Esophagus squamous epithelium (tissue), 5 donors: ENCODE measurements at regions not wholly inside any gene's neighbourhood (a gene's known extent, or its start where the extent isn't known, plus 50 kb on each side); places are given as distances from the start of the nearest gene placed in this dataset.

ENCODE experiments used
- DNase-seq: peaks from one replicate; lab custom pipeline; 2025; lab: John Stamatoyannopoulos, UW
- H3K27ac ChIP-seq, 4 donors: fragments of 200-600 bp; sonication (generic); one replicate each; pipeline ENCODE4 v1.5.1; 2016 to 2019; ENCODE audit warnings: mild to moderate bottlenecking in 1 of 4
- H3K27me3 ChIP-seq, 4 donors: fragments of 200-600 bp; sonication (generic); 1 replicate in 3 of 4; 2 replicates in 1 of 4; pipeline versions ENCODE4 v1.5.1 to v1.6.0; 2017 to 2021; ENCODE audit warnings: antibody characterized with exemption in 1 of 4
- H3K36me3 ChIP-seq, 3 donors: fragments of 200-600 bp; sonication (generic); one replicate each; pipeline ENCODE4 v1.5.1; 2016 to 2019
- H3K4me1 ChIP-seq, 3 donors: fragments of 200-600 bp; sonication (generic); one replicate each; pipeline ENCODE4 v1.5.1; 2017 to 2019
- H3K4me3 ChIP-seq, 4 donors: fragments of 200-600 bp; sonication (generic); 1 replicate in 3 of 4; 2 replicates in 1 of 4; pipeline ENCODE4 v1.5.1; 2016 to 2019; ENCODE audit warnings: mild to moderate bottlenecking in 2 of 4, moderate library complexity in 1 of 4
- H3K9me3 ChIP-seq, 3 donors: fragments of 200-600 bp; sonication (generic); one replicate each; pipeline ENCODE4 v1.5.1; 2016 to 2019
- CTCF ChIP-seq, 6 experiments: fragments of 450-650 bp in 4 of 6; fragments of 200-600 bp in 2 of 6; sonication (generic) in 2 of 6; IDR thresholded peaks; one replicate each; pipeline ENCODE4 v1.5.1; 2016 to 2019; ENCODE audit warnings: antibody characterized with exemption in 6 of 6, mild to moderate bottlenecking in 4 of 6, moderate library complexity in 4 of 6
- POLR2A ChIP-seq, 4 donors: fragments of 450-650 bp; IDR thresholded peaks; one replicate each; pipeline ENCODE4 v1.6.1; 2017; ENCODE audit warnings: antibody characterized with exemption in 4 of 4, mild to moderate bottlenecking in 4 of 4, moderate library complexity in 3 of 4
- WGBS, 2 donors: methylation state at CpG; one replicate each; pipeline ENCODE4 v1.1.5; 2018; 5-methylcytosine and 5-hydroxymethylcytosine counted together
- intact Hi-C: fragments of 100-400 bp; cut with DNase I; formaldehyde crosslinking; loops from one replicate; pipeline ENCODE4 v1.15.0; 2022
- donor health status: DM: yes; HTN: yes; CAD: no.

- WGBS, 2 donors = 70 to 100% methylated on average over 1 to 4 of the region's 12 CpGs
- intact Hi-C loops = no loop called here
- TF ChIP-seq POLR2A (IDR thresholded peaks at IDR 0.05) = no peak
- no peak for TF ChIP-seq CTCF (IDR thresholded peaks at IDR 0.05)
- Histone ChIP-seq H3K9me3 (no peaks in the 10 kb centered on the region), H3K4me3 (no peak overlapping the region), H3K36me3 (no peaks in the 10 kb centered on the region), H3K27me3 (peaks cover 0 to 5% (median 0%) of the 10 kb centered on the region in 4 donors), H3K27ac (no peak overlapping the region), H3K4me1 (peaks cover 0 to 6% (median 0%) of the 10 kb centered on the region in 3 donors)
- DNase-seq = no peak
Measured at GRCh38 chr14:101066826-101067510, 163.4 kb upstream of the RTL1 start.

DNA sequence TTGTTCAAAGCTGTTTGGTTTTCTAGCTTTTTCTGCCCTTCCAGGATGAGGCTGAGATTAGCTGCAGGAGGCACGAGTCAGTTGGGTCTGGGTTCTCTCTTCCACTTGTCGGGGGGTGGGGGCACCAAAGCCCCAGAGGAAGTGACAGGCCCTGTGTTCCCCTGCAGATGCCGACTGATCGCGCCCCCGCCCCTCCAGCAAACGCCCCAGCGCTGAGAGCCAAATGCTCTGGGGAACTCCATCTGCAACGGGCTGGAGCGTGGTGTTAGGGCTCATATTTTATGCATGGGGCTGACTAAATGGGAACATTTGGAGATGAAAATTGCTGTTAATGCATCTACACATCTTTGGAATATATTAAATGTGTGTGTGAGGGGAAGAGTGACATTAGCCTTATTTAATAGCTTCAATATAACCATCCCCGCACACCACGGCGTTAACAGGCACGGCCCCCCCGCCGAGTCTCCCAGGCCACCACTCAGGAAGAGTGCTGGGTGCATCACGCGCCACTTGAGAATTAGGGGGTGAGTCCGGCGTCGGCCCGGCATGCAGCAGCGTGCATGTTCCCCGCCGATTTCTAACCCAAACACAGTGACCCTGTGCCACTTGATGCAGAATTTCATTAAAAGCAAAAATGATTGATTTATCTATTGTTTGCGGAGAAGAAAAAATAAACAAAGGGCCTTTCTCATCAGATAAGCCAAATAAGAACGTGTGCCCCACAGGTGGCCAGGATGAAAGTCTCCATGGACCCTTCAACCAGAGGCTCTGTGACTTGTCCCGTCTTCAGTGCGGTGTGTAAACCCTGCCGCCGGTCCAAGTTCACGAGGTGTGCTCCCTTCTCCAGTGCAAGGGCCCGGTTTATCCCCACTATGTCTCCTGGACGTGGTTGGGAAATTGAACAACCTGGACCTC, 165.0 kb upstream of the RTL1 start:
- 67% methylated on average over 21 to 25 of the region's 34 CpGs for WGBS, 2 donors
- H3K9me3 ChIP-seq = no peaks in the 10 kb centered on the region
- no peak for DNase-seq
- H3K27ac ChIP-seq = no peak overlapping the region
- no peaks in the 10 kb centered on the region for H3K36me3 ChIP-seq
- intact Hi-C loops = no loop called here
- H3K27me3 ChIP-seq = peaks cover 0 to 5% (median 0%) of the 10 kb centered on the region in 4 donors
- peaks cover 0 to 15% (median 2%) of the 10 kb centered on the region in 3 donors for H3K4me1 ChIP-seq
- no peak for TF ChIP-seq POLR2A (IDR thresholded peaks at IDR 0.05)
- TF ChIP-seq CTCF (IDR thresholded peaks at IDR 0.05) = no peak
- H3K4me3 ChIP-seq = no peak overlapping the region

DNA sequence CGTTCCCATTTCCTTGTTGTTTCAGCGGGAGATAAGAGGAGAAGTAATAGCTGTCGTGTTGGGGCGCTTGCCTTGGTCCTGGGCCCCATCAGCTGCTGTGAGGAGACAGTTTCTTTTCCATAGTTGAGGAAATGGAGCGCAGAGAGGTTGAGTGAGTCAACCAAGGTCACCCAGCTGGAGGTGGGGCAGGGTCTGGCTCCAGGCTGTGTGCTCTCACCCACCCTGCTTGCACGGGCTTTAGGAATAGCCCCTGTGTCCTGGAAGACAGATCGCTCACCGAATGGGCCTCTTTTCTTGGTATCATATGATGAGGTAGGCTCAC, 165.7 kb upstream of the RTL1 start:
- no peak for TF ChIP-seq CTCF (IDR thresholded peaks at IDR 0.05)
- intact Hi-C loops = no loop called here
- H3K9me3 ChIP-seq = no peaks in the 10 kb centered on the region

DNA sequence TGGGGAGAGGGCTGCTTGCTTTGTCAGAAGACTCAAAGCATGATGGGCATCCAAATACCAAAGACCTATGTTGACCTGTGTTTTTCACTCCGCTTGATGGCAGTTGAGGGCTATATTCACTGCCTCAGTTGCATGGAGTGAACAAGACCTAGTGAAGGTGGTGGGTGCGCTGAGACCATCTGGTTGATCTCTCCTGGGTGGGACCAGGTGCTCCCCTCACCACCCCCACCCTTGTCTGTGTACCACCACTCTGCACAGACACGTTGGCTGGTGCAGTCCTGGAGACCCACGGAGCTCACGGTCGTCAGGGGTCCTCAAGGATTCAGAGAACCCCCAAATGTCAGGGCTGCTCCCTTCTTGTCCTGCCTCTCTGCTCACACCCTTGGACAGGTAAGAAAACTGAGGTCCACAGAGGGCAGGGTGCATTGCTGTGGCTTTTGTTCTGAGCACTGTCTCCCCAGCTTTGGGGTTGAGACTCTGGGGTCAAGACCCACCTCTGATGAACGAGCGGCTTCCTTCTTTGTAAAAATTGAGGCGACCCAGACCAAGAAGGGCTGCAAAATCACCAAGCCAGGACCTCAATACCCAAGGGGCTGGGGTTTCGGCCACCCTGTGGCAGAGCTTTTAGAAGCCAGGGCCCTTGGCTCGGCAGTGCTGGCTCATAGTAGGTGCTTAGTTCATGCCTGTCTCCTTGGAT, 166.3 kb upstream of the RTL1 start:
- intact Hi-C loops = no loop called here
- no peak overlapping the region for H3K4me3 ChIP-seq
- no peaks in the 10 kb centered on the region for H3K36me3 ChIP-seq
- H3K4me1 ChIP-seq = peaks cover 0 to 17% (median 3%) of the 10 kb centered on the region in 3 donors
- H3K9me3 ChIP-seq = no peaks in the 10 kb centered on the region
- H3K27me3 ChIP-seq = peaks cover 0 to 9% (median 0%) of the 10 kb centered on the region in 4 donors
- 100% methylated on average over 1 to 2 of the region's 11 CpGs for WGBS, 2 donors
- no peak overlapping the region for H3K27ac ChIP-seq
- TF ChIP-seq CTCF (IDR thresholded peaks at IDR 0.05) (no peak), POLR2A (IDR thresholded peaks at IDR 0.05) (no peak)
- DNase-seq = no peak

More for the DNA sequence above, 165.7 kb upstream of the RTL1 start:
- peaks cover 0 to 5% (median 0%) of the 10 kb centered on the region in 4 donors for H3K27me3 ChIP-seq
- H3K4me3 ChIP-seq = no peak overlapping the region
- H3K4me1 ChIP-seq = peaks cover 0 to 17% (median 3%) of the 10 kb centered on the region in 3 donors
- no peak for DNase-seq
- H3K36me3 ChIP-seq = no peaks in the 10 kb centered on the region
- 88 to 90% methylated on average over 5 to 8 of the region's 8 CpGs for WGBS, 2 donors
- H3K27ac ChIP-seq = no peak overlapping the region
